NT2/D1 (cell line): ENCODE measurements at regions not wholly inside any gene's neighbourhood (a gene's known extent, or its start where the extent isn't known, plus 50 kb on each side); places are given as distances from the start of the nearest gene placed in this dataset.

Experiments
- DNase-seq: peaks from one replicate; pipeline ENCODE4 v3.0.0-alpha.2; 2011; ENCODE audit warnings: low read depth, low spot score
- H3K27me3 ChIP-seq: 2 replicates; pipeline ENCODE4 v1.6.0; 2011; ENCODE audit warnings: mild to moderate bottlenecking; ENCODE audit not compliant: insufficient read length, insufficient read depth
- H3K36me3 ChIP-seq: 2 replicates; pipeline ENCODE4 v1.6.1; 2011; ENCODE audit warnings: mild to moderate bottlenecking, low read length, mixed read lengths; ENCODE audit not compliant: insufficient read depth, insufficient read length
- H3K4me1 ChIP-seq: 2 replicates; pipeline ENCODE4 v1.5.1; 2011; ENCODE audit not compliant: insufficient read depth, insufficient read length
- H3K4me3 ChIP-seq: 2 replicates; pipeline ENCODE4 v1.5.1; 2011; ENCODE audit warnings: low read depth; ENCODE audit not compliant: insufficient read length
- H3K9ac ChIP-seq: 2 replicates; pipeline ENCODE4 v1.6.0; 2011; ENCODE audit warnings: low read depth; ENCODE audit not compliant: insufficient read length
- H3K9me3 ChIP-seq: 2 replicates; pipeline ENCODE4 v1.5.1; 2011; ENCODE audit warnings: mild to moderate bottlenecking, low read length; ENCODE audit not compliant: insufficient read depth
- SUZ12 ChIP-seq: IDR thresholded peaks from 2 replicates; pipeline ENCODE4 v1.6.1; 2011; ENCODE audit not compliant: insufficient read length, insufficient read depth; ENCODE audit errors: extremely low read depth
- YY1 ChIP-seq: IDR thresholded peaks from 2 replicates; pipeline ENCODE4 v1.6.1; 2011; ENCODE audit not compliant: insufficient read length, insufficient read depth
- ZNF274 ChIP-seq: IDR thresholded peaks from 2 replicates; pipeline ENCODE4 v1.6.1; 2011; ENCODE audit warnings: mild to moderate bottlenecking, low read depth, low read length

DNA sequence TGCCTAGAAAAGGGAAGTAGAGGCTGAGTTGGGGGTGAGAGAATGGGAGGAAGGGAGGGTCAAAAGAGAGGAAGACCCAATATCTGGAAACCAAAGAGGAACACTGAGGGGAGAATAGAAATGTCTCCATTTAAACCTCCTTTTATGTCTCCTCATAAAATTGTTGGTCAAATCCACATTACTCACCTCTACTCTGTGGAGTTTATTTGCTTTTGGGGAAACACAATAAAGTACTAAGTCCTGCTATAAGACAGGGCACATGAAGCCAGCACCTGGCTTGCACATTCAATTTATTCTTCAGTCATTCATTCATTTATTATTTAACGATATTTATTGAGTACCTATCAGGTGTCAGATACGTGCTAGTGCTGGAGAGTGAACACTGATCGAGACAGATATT lies 60.3 kb upstream of the NFE2L2 start:
- no peak for DNase-seq
- H3K27me3 ChIP-seq, result no peaks in the 10 kb centered on the region
- H3K9ac ChIP-seq, result no peak overlapping the region
- no peaks in the 10 kb centered on the region for H3K9me3 ChIP-seq
- peaks cover 4% of the 10 kb centered on the region for H3K4me1 ChIP-seq
- no peaks in the 10 kb centered on the region for H3K36me3 ChIP-seq
- TF ChIP-seq SUZ12, result no peak
- TF ChIP-seq ZNF274, result no peak
- TF ChIP-seq YY1, result no peak
- H3K4me3 ChIP-seq, result no peak overlapping the region

DNA sequence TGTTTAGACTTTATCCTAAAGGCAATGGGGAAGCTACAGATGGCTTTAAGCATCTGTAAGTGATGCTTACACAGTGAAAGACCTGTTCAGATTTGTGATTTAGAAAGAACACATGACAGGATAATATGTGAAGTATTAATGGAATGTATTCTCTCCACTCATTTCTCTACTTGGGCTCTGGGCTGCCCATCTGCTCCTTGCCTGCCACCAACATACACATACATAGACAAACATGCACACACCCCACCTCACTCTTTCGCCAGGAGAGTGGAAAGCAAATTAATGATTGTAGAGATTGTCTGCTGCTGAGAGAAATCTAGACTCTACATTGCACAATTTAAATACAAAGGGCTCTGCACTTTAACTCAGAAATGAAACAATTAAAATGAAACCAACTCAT lies 61.0 kb upstream of the NFE2L2 start:
- Histone ChIP-seq H3K9me3 (no peaks in the 10 kb centered on the region), H3K36me3 (no peaks in the 10 kb centered on the region), H3K27me3 (no peaks in the 10 kb centered on the region), H3K9ac (no peak overlapping the region), H3K4me3 (no peak overlapping the region), H3K4me1 (peaks cover 4% of the 10 kb centered on the region)
- no peak for DNase-seq
- TF ChIP-seq YY1 (no peak), SUZ12 (no peak), ZNF274 (no peak)

DNA sequence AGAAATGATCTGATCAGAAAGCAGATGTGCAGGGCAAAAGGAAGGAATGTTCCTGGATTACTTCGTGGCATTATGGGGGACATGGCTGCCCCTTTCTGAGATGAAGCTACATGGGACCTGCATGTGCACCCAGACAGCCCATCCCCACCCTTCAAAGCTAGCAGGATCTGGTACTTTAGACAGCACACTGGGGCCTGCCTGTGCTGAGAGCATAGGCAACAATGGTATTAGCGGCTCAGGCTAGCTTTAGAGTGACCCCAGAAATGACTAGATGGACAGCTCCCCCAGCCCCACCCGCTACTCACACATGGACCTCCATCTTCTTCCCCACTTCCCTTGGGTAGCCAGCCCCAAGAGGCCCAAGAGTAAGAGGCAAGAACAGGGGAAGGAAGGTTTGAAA lies 61.5 kb upstream of the NFE2L2 start:
- Histone ChIP-seq H3K9me3 (no peaks in the 10 kb centered on the region), H3K9ac (no peak overlapping the region), H3K36me3 (no peaks in the 10 kb centered on the region), H3K4me1 (peaks cover 4% of the 10 kb centered on the region), H3K27me3 (no peaks in the 10 kb centered on the region), H3K4me3 (no peak overlapping the region)
- DNase-seq, result no peak
- no peak for TF ChIP-seq SUZ12
- TF ChIP-seq YY1, result no peak
- TF ChIP-seq ZNF274, result no peak

DNA sequence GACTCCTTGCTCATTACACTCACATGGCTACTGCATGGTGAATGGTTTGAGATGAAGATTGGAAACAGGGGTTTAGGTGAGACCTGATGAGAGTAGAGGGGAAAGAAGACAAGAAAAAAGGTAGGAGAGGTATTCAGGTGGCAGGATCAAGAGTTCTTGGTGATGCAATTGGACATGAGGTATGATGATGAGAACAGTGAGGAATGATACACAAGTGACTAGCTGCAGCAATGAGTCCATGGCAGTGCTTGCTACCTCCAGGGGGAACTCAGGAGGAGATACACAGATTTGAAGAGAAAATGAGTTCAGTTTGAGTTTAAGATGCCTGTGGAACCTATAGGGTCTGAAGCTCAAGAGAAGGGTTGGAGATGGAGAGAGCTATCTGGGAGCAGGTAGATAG lies 62.1 kb upstream of the NFE2L2 start:
- no peaks in the 10 kb centered on the region for H3K27me3 ChIP-seq
- no peak overlapping the region for H3K9ac ChIP-seq
- no peak for DNase-seq
- no peak overlapping the region for H3K4me3 ChIP-seq
- H3K4me1 ChIP-seq, result peaks cover 4% of the 10 kb centered on the region
- H3K9me3 ChIP-seq, result no peaks in the 10 kb centered on the region
- H3K36me3 ChIP-seq, result no peaks in the 10 kb centered on the region
- TF ChIP-seq ZNF274 (no peak), SUZ12 (no peak), YY1 (no peak)

DNA sequence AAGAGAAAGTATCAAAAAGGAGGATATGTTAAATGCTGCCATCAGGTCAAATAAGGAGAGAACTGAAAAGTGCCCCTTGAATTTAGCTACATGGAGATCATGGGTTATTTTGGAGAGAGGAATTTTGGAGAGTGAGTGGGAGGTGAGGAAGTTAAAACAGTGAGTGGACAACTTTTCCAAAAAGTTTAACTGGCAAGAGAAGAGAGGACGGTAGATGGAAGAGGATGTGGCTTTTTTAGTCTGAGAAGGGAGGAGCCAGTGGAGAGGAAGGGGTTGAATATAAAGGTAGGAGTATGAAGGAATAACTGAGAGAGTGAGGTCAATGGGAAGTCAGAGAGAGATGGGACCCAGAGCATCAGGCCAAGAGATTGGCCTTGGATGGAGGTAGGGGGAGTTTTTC lies 62.5 kb upstream of the NFE2L2 start:
- TF ChIP-seq SUZ12, result no peak
- TF ChIP-seq YY1, result no peak
- TF ChIP-seq ZNF274, result no peak
- no peak for DNase-seq
- H3K36me3 ChIP-seq, result no peaks in the 10 kb centered on the region
- no peaks in the 10 kb centered on the region for H3K27me3 ChIP-seq
- no peak overlapping the region for H3K9ac ChIP-seq
- no peaks in the 10 kb centered on the region for H3K9me3 ChIP-seq
- no peak overlapping the region for H3K4me3 ChIP-seq
- H3K4me1 ChIP-seq, result peaks cover 5% of the 10 kb centered on the region

DNA sequence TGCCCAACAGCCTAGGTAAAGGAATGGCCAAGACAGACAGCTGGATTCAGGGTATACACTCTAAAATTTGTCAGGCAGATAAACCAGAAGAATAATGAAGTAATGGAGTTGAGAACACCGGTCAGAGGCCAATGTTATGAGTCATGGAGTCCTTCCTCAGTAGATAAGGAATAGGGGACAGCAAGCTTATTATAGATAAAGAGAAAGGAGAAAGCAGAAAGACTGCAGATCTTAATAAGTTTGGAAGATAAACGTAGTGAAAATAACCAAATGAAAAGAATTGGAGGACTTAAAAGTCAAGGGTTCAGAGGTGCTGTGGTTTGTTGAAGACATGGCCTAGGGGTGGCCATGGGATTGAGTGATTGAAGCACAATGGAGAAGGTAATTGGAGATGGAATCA lies 63.5 kb upstream of the NFE2L2 start:
- no peak overlapping the region for H3K4me3 ChIP-seq
- peaks cover 2% of the 10 kb centered on the region for H3K4me1 ChIP-seq
- no peaks in the 10 kb centered on the region for H3K27me3 ChIP-seq
- H3K9me3 ChIP-seq, result no peaks in the 10 kb centered on the region
- H3K36me3 ChIP-seq, result no peaks in the 10 kb centered on the region
- DNase-seq, result no peak
- no peak for TF ChIP-seq YY1
- no peak for TF ChIP-seq SUZ12
- no peak for TF ChIP-seq ZNF274
- H3K9ac ChIP-seq, result no peak overlapping the region

DNA sequence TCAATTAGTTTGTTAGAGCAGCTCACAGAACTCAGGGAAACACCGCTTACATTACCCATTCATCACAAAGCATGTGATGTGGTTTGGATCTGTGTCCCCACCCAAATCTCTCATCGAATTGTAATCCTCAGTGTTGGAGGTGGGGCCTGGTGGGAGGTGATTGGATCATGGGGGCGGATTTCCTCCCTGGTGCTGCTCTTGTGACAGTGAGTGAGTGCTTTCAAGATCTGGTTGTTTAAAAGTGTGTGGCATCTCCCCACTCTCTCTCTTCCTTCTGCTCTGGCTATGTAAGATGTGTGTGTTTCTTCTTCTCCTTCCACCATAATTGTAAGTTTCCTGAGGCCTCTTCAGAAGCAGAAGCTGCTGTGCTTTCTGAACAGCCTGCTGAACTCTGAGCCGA lies 63.5 kb upstream of the AGPS start:
- Histone ChIP-seq H3K27me3 (no peaks in the 10 kb centered on the region), H3K36me3 (no peaks in the 10 kb centered on the region), H3K9me3 (no peaks in the 10 kb centered on the region), H3K9ac (no peak overlapping the region), H3K4me1 (peaks cover 2% of the 10 kb centered on the region), H3K4me3 (no peak overlapping the region)
- no peak for DNase-seq
- TF ChIP-seq YY1 (no peak), SUZ12 (no peak), ZNF274 (no peak)

DNA sequence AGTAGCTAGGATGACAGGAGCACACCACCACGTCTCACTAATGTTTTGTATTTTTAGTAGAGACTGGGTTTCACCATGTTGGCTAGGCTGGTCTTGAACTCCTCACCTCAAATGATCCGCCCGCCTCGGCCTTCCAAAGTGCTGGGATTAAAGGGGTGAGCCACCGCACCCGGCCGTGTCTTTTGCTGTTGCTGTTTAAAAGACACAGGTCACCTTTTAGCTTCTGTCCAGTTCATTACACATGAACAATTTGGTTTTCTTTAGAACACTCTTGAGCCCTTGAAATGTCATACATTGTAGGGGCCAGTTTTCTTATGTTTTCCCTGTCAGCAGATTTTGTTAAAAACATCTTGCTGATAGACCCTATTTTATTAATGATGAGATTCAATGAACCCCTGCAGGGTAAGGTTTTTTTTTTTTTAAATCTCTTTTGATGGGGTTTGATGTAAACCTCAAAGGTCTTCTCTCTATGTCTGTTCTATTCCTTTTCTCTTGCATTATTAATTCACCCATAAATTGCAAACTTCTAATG lies 61.0 kb upstream of the AGPS start:
- H3K4me1 ChIP-seq, result peaks cover 2% of the 10 kb centered on the region
- TF ChIP-seq ZNF274 (no peak), SUZ12 (no peak), YY1 (no peak)
- DNase-seq, result no peak
- H3K9ac ChIP-seq, result no peak overlapping the region
- H3K27me3 ChIP-seq, result no peaks in the 10 kb centered on the region
- no peaks in the 10 kb centered on the region for H3K9me3 ChIP-seq
- no peak overlapping the region for H3K4me3 ChIP-seq
- no peaks in the 10 kb centered on the region for H3K36me3 ChIP-seq
